Gastrocnemius medialis (tissue), 4 donors: ENCODE measurements at regions not wholly inside any gene's neighbourhood (a gene's known extent, or its start where the extent isn't known, plus 50 kb on each side); places are given as distances from the start of the nearest gene placed in this dataset.

Experiments used
- CTCF ChIP-seq, 5 experiments: fragments of 450-650 bp in 3 of 5; fragments of 200-600 bp in 2 of 5; sonication (generic) in 2 of 5; IDR thresholded peaks in 4 of 5; conservative IDR thresholded peaks in 1 of 5; 1 replicate in 4 of 5; 2 replicates in 1 of 5; pipeline ENCODE4 v1.5.1; 2016 to 2019; ENCODE audit warnings: antibody characterized with exemption in 5 of 5, mild to moderate bottlenecking in 3 of 5, moderate library complexity in 3 of 5
- POLR2A ChIP-seq, 2 donors: fragments of 450-650 bp; IDR thresholded peaks; one replicate each; pipeline ENCODE4 v1.6.1; 2017; ENCODE audit warnings: antibody characterized with exemption in 2 of 2, mild to moderate bottlenecking in 2 of 2, moderate library complexity in 2 of 2

DNA sequence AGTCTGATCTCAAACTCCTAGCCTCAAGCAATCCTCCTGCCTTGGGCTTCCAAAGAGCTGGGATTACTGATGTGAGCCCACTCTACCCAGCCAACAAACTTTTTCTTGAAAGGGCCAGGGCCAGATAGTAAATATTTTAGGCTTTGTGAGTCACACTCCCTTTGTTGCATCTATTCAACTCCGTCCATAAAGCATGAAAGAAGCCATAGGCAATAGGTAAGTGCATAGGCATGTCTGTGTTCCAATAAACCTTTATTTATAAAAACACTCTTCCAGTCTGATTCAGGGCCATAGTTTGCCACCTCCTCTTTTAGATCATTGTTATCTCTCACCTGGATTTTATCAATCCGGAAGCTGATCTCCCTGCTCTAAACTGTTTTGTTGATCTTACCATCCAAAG, 105.6 kb upstream of the BMPER start:
- TF ChIP-seq CTCF (IDR thresholded peaks at IDR 0.05 in 4 of 5, conservative IDR thresholded peaks at IDR 0.05 in 1 of 5) = no peak
- TF ChIP-seq POLR2A (IDR thresholded peaks at IDR 0.05) = no peak
